Astrocyte of the spinal cord (primary cell): ENCODE measurements at regions not wholly inside any gene's neighbourhood (a gene's known extent, or its start where the extent isn't known, plus 50 kb on each side); places are given as distances from the start of the nearest gene placed in this dataset.

Experiments used
- DNase-seq: peaks from one replicate; pipeline ENCODE4 v3.0.0; 2011; ENCODE audit warnings: low read depth, low spot score
- H3K4me3 ChIP-seq: 2 replicates; pipeline ENCODE4 v1.5.1; 2011; ENCODE audit warnings: low read depth, mild to moderate bottlenecking, low read length, moderate library complexity
- CTCF ChIP-seq: IDR thresholded peaks from 2 replicates; pipeline ENCODE4 v1.5.1; 2012; ENCODE audit warnings: low read depth, mild to moderate bottlenecking, low read length, inconsistent platforms
- in situ Hi-C: cut with HindIII; loops from 2 replicates; pipeline ENCODE4 v1.10.0; 2017; ENCODE audit warnings: low sequenced_read_pairs

- DNase-seq = no peak
- in situ Hi-C loops = no loop called here
These were observed 125.4 kb upstream of the MYCN start for GRCh38 chr2:15814946-15815345.

GRCh38 chr2:15816226-15816625, 124.1 kb upstream of the MYCN start:
- H3K4me3 ChIP-seq = no peak overlapping the region
- TF ChIP-seq CTCF = no peak
- DNase-seq = no peak
- in situ Hi-C loops = no loop called here

More at GRCh38 chr2:15814946-15815345, 125.4 kb upstream of the MYCN start:
- TF ChIP-seq CTCF = no peak
- no peak overlapping the region for H3K4me3 ChIP-seq

- no peak for TF ChIP-seq CTCF
- H3K4me3 ChIP-seq = no peak overlapping the region
- DNase-seq = no peak
- in situ Hi-C loops = no loop called here
These were observed 123.5 kb upstream of the MYCN start for GRCh38 chr2:15816674-15817406.

GRCh38 chr2:15817748-15818147, 122.6 kb upstream of the MYCN start:
- no peak overlapping the region for H3K4me3 ChIP-seq
- DNase-seq = no peak
- in situ Hi-C loops = no loop called here
- no peak for TF ChIP-seq CTCF

- DNase-seq = no peak
- no peak overlapping the region for H3K4me3 ChIP-seq
- in situ Hi-C loops = no loop called here
- TF ChIP-seq CTCF = no peak
These were observed 122.0 kb upstream of the MYCN start for GRCh38 chr2:15818318-15818753.

GRCh38 chr2:15818881-15819280, 121.5 kb upstream of the MYCN start:
- in situ Hi-C loops = no loop called here

More at GRCh38 chr2:15818881-15819280, 121.5 kb upstream of the MYCN start:
- DNase-seq = no peak
- TF ChIP-seq CTCF = no peak
- no peak overlapping the region for H3K4me3 ChIP-seq
